Epithelial cell of proximal tubule (primary cell): ENCODE measurements at regions not wholly inside any gene's neighbourhood (a gene's known extent, or its start where the extent isn't known, plus 50 kb on each side); places are given as distances from the start of the nearest gene placed in this dataset.

Experiments
- DNase-seq: peaks from one replicate; pipeline ENCODE4 v3.0.0-alpha.2; 2011; ENCODE audit warnings: low read depth
- H3K4me3 ChIP-seq: 2 replicates; pipeline ENCODE4 v1.5.1; 2011; ENCODE audit warnings: low read depth, mild to moderate bottlenecking, low read length
- CTCF ChIP-seq: conservative IDR thresholded peaks from 2 replicates; pipeline ENCODE4 v1.5.1; 2012; ENCODE audit warnings: low read depth, mild to moderate bottlenecking, low read length

GRCh38 chr15:46933332-46933731 lies 784.0 kb upstream of the SEMA6D start:
- no peak for DNase-seq
- H3K4me3 ChIP-seq = no peak overlapping the region
- TF ChIP-seq CTCF = no peak

- no peak for DNase-seq
- no peak for TF ChIP-seq CTCF
- no peak overlapping the region for H3K4me3 ChIP-seq
Measured at GRCh38 chr15:46934851-46935250, 782.5 kb upstream of the SEMA6D start.

- no peak for DNase-seq
- no peak for TF ChIP-seq CTCF
- H3K4me3 ChIP-seq = no peak overlapping the region
Measured at GRCh38 chr15:46938169-46938568, 779.1 kb upstream of the SEMA6D start.

GRCh38 chr15:46941241-46941640 lies 776.1 kb upstream of the SEMA6D start:
- no peak for DNase-seq
- no peak for TF ChIP-seq CTCF

GRCh38 chr15:46946953-46947352 lies 770.4 kb upstream of the SEMA6D start:
- no peak overlapping the region for H3K4me3 ChIP-seq
- no peak for TF ChIP-seq CTCF
- no peak for DNase-seq

More at GRCh38 chr15:46941241-46941640, 776.1 kb upstream of the SEMA6D start:
- H3K4me3 ChIP-seq = no peak overlapping the region

GRCh38 chr15:46955576-46955975 lies 761.7 kb upstream of the SEMA6D start:
- DNase-seq = no peak
- no peak overlapping the region for H3K4me3 ChIP-seq
- no peak for TF ChIP-seq CTCF

- TF ChIP-seq CTCF = no peak
- no peak overlapping the region for H3K4me3 ChIP-seq
- DNase-seq = no peak
Measured at GRCh38 chr15:46956456-46956855, 760.8 kb upstream of the SEMA6D start.
